Bronchial epithelial cell (primary cell): ENCODE measurements at regions not wholly inside any gene's neighbourhood (a gene's known extent, or its start where the extent isn't known, plus 50 kb on each side); places are given as distances from the start of the nearest gene placed in this dataset.
"Not testable (repeated sequence)": the region's sequence is repeated elsewhere in the genome, so short reads cannot be mapped to it uniquely, and the experiment has no call there.

Experiments
- DNase-seq: peaks from one replicate; pipeline ENCODE4 v3.0.0-alpha.2; 2010; ENCODE audit warnings: low read depth
- FAIRE-seq: peaks from 2 replicates; lab custom pipeline; 2011; peaks lifted over from hg19 to GRCh38; lab: Jason Lieb, UNC
- H3K27me3 ChIP-seq: 2 replicates; pipeline ENCODE4 v1.5.1; 2011; ENCODE audit warnings: low read length; ENCODE audit not compliant: control insufficient read depth, insufficient read depth
- H3K36me3 ChIP-seq: 2 replicates; pipeline ENCODE4 v1.5.1; 2011; ENCODE audit warnings: low read length; ENCODE audit not compliant: control insufficient read depth, insufficient read depth
- H3K4me3 ChIP-seq: 2 replicates; pipeline ENCODE4 v1.5.1; 2011; ENCODE audit warnings: mild to moderate bottlenecking, low read depth, low read length, control low read depth
- TF ChIP-seq, protein P1 (sequence below): IDR thresholded peaks from 2 replicates; pipeline ENCODE4 v1.5.1; 2011; ENCODE audit warnings: mild to moderate bottlenecking, moderate library complexity, low read length, control low read depth, inconsistent platforms; ENCODE audit not compliant: insufficient read depth, severe bottlenecking

DNA sequence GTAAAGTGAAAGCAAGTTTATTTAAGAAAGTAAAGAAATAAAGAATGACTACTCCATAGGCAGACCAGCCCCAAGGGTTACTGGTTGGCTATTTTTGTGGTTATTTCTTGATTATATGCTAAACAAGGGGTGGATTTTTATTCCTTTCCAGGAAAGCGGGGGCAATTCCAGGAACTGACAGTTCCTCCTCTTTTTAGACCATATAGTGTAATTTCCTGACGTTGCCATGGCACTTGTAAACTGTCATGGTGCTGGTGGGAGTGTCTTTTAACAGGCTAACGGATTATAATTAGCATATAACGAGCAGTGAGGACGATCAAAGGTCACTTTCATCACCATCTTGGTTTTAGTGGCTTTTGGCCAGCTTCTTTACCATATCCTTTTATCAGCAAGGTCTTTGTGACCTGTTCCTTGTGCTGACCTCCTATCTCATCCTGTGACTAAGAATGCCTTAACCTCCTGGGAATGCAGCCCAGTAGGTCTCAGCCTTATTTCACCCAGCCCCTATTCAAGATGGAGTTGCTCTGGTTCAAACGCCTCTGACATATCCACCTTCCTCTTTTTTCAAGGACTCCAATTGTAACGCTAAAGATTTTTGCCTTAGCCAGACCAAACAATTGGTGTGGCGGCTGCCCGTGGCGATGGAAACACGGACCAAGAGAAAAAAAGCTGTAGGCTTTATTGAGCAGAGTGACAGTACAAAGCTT is 103.8 kb downstream of the FAM72B start:
- H3K27me3 ChIP-seq, H3K36me3 ChIP-seq, FAIRE-seq, H3K4me3 ChIP-seq, DNase-seq: not testable (repeated sequence)

DNA sequence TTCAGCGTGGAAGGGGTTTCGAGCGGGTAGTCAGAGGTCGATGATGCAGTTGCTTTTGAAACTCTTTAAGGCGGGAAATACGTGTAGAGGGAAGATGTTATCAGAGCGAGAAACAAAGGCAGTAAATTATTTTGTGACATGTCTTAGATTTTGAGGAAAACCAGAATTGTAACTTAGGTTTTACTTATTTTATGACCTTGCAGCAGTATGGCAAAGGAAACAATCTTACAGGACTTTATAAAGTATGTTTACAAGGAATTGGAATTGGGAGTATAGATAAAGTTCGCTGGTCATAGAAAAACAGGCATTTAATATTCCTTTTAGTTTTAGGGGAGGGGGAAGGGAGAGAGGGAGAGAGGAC is 103.3 kb downstream of the FAM72B start:
- not testable (repeated sequence) for H3K4me3 ChIP-seq, H3K36me3 ChIP-seq, DNase-seq, FAIRE-seq, H3K27me3 ChIP-seq

DNA sequence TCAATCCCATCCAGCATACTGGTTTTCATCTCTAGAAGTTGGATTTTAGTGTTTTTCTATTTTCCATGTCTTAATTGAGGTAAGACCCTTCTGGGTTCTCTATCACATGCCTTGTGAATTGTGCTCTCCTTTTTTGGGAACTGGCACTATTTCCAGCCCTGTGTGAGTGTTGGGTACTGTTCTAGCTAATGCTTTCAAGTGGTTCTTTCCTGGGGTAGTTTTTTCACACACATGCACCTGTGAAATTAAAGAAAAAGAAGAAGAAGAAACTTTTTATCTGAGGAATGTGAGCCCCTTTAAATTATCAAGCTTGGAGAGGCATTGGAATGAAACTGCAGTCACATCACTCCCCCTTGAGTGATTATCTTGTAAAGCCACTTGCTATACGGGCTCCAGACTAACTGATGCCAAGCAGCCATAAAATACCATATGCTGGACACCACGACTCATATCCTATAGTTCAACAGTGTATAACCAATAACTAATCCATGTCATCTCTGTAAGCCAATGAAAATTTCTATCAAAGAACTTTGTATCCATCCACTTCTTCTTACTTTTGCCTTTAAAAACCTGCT is 102.4 kb downstream of the FAM72B start:
- not testable (repeated sequence) for H3K36me3 ChIP-seq, H3K4me3 ChIP-seq, FAIRE-seq

DNA sequence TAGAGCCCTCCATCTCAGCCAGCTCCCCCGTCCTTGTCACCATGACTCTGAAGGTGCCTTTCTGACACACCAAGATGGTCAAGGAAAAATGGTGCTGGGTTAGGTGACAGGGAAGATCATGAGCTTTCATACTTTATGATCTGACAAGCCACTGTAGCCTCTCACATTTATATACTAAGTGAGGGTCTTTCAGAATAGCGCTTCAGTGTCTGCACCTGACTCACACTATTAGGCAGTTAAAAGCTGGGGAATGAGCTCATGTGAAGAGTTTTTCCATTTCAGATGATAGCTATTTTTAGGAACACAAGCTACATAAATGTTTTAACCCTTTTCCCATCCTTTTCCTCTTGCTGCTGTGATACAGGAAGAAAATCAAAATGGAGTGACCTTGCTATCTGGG is 101.1 kb downstream of the FAM72B start:
- H3K4me3 ChIP-seq, H3K27me3 ChIP-seq, FAIRE-seq, H3K36me3 ChIP-seq, DNase-seq: not testable (repeated sequence)

More for the DNA sequence above, 102.4 kb downstream of the FAM72B start:
- H3K27me3 ChIP-seq, DNase-seq: not testable (repeated sequence)

DNA sequence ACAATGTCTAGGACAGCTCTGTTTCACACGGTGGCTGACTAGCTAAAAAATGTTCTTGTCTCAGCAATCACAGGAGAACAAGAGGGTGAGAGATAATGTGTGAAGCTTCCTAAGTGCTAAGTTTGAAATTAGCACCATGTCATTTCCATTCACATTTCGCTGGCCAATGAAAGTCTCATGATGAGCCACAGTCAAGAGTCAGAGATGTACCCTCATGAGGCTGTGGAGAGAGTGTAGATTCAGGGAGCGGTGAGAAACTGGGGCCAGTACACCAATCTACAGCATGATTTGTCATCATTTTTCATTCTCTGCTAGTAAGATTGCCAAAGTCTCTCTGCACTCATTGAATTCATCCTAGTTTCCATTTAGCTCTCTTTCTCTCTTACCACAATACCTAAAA is 97.9 kb downstream of the FAM72B start:
- H3K4me3 ChIP-seq, H3K36me3 ChIP-seq, FAIRE-seq, H3K27me3 ChIP-seq, DNase-seq: not testable (repeated sequence)

DNA sequence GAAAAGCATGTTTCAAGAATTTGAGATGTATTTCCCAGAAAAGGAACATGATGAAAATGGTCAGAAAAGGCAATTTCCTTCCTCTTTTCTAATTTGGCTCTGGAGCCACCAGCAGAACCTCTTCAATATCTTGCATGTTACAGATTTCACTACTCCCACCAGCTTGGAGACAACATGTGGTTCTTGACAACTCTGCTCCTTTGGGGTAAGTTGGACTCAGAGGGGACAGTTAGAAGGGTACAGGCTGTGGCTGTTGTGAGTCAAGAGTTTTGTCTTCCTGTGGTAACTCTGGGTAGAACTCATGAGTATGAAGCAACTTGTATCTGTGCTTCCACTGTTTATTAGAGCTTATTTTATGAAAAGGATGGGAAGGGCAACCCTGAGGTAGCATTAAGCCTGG is 96.9 kb downstream of the FAM72B start:
- not testable (repeated sequence) for DNase-seq, H3K4me3 ChIP-seq, H3K27me3 ChIP-seq, FAIRE-seq, H3K36me3 ChIP-seq

DNA sequence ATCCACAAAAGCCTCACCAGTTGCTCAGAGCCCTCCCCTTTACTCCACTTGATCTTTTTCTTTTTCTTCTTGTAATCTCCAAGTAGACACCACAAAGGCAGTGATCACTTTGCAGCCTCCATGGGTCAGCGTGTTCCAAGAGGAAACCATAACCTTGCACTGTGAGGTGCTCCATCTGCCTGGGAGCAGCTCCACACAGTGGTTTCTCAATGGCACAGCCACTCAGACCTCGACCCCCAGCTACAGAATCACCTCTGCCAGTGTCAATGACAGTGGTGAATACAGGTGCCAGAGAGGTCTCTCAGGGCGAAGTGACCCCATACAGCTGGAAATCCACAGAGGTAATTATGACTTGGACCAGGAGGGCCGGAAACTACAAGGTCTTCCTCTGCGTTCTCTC is 95.6 kb downstream of the FAM72B start:
- H3K27me3 ChIP-seq, DNase-seq, H3K4me3 ChIP-seq, H3K36me3 ChIP-seq, FAIRE-seq: not testable (repeated sequence)

DNA sequence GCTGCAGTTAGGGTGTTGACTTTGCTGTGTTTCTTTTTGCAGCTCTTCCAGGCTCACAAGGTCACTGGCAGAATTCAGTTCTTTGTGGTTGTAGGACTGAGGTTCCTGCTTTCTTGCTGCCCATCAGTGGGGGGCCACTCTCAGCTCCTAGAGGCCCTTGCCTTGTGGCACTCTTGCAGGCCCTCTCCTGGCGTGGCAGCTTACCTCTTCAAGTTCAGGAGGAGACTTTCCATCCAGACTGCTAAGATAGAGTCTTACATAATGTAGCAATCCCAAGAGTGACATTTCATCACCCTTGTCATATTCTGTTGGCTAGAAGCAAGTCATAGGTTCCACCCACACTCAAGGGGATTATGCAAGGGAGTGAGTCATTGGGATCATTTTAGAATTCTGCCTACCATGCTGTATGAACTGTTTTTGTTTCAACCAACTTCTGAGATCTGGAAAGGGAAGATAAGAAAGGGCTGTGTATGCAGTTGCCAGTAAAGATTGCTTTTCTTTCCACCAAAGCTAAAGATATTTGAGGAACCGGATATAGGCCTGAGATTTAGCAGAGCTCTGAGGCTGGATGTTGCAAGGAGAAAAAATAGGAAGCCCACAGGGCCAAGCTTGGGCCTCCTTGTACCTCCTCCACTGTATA is 91.7 kb downstream of the FAM72B start:
- DNase-seq, result peak; percentile 0

DNA sequence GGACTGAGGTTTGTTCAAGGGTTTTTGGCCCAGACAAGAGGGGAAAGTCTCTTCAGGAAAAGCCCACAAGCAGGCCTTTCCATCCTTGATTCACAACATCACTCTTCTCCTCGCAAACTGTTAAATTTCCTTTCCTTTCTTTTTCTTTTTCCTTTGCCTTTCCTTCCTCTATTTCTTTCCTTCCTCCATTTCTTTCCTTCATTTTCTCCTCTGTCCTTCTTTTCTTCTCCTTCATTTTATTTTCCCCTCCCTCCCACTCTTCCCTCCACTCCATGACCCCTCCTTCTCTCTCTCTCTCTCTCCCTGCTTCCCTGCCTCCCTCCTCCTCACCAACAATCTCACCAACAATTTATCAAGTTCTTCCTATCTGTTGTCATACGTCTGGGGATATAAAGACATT is 89.1 kb downstream of the FAM72B start:
- not testable (repeated sequence) for FAIRE-seq, H3K27me3 ChIP-seq

More for the DNA sequence above, 91.7 kb downstream of the FAM72B start:
- FAIRE-seq, H3K36me3 ChIP-seq, H3K4me3 ChIP-seq, H3K27me3 ChIP-seq: not testable (repeated sequence)

DNA sequence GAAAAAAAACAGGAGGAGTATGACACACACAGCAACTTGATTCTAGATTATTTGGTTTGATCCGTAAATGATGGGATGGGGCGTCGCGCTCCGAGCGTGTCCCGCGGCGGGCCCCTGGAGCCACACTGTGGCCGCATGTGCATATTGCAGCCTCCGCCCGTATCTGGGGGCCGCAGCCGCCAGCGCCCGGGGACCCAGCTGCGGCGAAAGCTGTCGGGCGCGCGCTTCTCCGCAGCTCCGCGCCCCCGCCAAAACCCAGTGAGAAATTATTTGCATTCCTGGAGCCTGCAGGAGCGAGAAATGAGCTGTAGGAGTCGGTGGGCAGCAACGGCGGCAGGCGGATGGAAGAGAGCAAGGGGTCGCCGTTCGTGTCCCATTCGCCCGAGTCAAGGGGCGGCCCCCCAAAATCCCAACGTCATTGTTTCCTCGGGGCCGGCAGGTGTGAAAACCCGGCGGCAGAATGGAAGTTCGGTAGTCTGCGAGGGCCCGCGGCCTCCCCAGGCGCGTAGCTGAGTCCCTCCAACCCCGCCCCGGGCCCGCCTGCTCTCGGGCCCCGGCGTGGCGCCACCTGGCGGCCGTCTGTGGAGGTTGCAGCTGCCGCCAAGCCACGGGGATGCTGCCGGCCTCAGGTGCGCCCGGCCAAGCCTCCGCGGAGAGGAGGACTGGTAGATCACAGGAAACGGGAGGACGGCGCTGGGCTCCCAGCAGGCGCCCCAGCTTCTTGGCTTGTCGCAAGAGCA is 86.8 kb downstream of the FAM72B start:
- H3K27me3 ChIP-seq, FAIRE-seq, H3K36me3 ChIP-seq: not testable (repeated sequence)
- TF ChIP-seq, protein P1, sequence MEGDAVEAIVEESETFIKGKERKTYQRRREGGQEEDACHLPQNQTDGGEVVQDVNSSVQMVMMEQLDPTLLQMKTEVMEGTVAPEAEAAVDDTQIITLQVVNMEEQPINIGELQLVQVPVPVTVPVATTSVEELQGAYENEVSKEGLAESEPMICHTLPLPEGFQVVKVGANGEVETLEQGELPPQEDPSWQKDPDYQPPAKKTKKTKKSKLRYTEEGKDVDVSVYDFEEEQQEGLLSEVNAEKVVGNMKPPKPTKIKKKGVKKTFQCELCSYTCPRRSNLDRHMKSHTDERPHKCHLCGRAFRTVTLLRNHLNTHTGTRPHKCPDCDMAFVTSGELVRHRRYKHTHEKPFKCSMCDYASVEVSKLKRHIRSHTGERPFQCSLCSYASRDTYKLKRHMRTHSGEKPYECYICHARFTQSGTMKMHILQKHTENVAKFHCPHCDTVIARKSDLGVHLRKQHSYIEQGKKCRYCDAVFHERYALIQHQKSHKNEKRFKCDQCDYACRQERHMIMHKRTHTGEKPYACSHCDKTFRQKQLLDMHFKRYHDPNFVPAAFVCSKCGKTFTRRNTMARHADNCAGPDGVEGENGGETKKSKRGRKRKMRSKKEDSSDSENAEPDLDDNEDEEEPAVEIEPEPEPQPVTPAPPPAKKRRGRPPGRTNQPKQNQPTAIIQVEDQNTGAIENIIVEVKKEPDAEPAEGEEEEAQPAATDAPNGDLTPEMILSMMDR, result peak; percentile 55
- H3K4me3 ChIP-seq, result peak overlapping the region; percentile 35
- DNase-seq, result peak; percentile 44

More for the DNA sequence above, 89.1 kb downstream of the FAM72B start:
- not testable (repeated sequence) for H3K36me3 ChIP-seq, DNase-seq, H3K4me3 ChIP-seq

DNA sequence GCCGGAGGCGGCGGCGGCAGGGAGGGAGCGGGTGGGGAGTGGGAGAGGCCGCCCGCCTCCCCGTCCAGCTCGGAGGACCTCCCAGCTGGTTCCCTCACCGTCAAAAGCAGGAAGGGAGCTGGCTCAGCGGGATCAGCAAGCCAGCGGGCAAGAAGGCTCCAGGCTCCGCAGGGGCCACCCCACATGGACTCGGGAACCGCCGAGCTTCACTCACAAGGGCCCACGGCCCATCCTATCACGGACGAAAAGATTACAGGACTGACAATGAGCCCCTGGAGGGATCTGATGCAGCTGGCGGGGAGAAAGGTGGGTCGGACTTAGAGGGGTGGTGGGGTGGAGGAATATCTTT is 86.3 kb downstream of the FAM72B start:
- DNase-seq, result peak; percentile 1
- not testable (repeated sequence) for H3K27me3 ChIP-seq, FAIRE-seq, H3K36me3 ChIP-seq
- H3K4me3 ChIP-seq, result peak overlapping the region; percentile 35

DNA sequence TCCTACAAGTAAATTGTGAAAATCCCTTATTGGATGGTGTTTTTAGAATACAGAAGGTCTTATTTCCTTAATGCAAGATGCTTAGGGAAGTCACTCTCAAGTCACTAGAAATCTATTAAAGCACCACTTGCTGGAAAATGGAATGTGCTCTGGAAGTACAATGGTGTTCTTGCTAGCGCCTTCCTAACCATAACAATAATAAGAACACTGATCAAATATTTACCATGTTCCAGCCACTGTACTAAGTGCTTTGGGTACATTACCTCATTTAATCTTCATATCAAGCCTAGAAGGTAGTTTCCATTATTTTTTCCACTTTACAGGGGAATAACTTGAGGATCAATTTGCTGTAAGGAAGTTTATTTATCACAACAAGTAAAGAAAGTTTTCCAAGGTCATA is 75.1 kb downstream of the FAM72B start:
- not testable (repeated sequence) for H3K36me3 ChIP-seq, H3K27me3 ChIP-seq, DNase-seq, H3K4me3 ChIP-seq, FAIRE-seq
